ENCODE measurements at regions not wholly inside any gene's neighbourhood (a gene's known extent, or its start where the extent isn't known, plus 50 kb on each side); places are given as distances from the start of the nearest gene placed in this dataset.

DNA sequence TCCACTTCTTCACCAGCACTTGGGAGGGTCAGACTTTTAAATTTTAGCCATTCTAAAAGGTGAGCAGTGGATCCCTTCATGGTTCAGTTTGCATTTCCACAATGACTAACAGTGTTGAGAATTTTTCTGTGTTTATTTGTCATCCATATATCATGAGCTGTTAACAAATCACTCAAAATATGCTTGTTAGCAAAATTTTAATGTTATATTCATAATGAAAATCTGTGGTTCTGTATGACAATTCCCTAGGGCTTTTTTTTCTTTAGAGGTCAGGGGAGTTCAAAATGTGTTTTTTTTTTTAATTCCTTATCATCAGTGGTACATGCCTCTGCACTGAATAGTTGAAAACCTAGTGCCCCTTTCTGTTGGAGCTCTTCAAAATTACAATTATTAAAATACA lies 682.2 kb upstream of the ADGRL2 start:
- H3K27ac Mint-ChIP-seq, result no peak overlapping the region
- no peak for DNase-seq (ENCODE audit: low spot score, unreplicated experiment)
- no peaks in the 10 kb centered on the region for H3K36me3 Mint-ChIP-seq (ENCODE audit: insufficient read depth)
- peaks cover 6% of the 10 kb centered on the region for H3K9me3 Mint-ChIP-seq (ENCODE audit: low read depth)
- TF ChIP-seq, protein P1, sequence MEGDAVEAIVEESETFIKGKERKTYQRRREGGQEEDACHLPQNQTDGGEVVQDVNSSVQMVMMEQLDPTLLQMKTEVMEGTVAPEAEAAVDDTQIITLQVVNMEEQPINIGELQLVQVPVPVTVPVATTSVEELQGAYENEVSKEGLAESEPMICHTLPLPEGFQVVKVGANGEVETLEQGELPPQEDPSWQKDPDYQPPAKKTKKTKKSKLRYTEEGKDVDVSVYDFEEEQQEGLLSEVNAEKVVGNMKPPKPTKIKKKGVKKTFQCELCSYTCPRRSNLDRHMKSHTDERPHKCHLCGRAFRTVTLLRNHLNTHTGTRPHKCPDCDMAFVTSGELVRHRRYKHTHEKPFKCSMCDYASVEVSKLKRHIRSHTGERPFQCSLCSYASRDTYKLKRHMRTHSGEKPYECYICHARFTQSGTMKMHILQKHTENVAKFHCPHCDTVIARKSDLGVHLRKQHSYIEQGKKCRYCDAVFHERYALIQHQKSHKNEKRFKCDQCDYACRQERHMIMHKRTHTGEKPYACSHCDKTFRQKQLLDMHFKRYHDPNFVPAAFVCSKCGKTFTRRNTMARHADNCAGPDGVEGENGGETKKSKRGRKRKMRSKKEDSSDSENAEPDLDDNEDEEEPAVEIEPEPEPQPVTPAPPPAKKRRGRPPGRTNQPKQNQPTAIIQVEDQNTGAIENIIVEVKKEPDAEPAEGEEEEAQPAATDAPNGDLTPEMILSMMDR (IDR thresholded peaks at IDR 0.05; ENCODE audit: unreplicated experiment), result no peak
- no peaks in the 10 kb centered on the region for H3K27me3 Mint-ChIP-seq
- H3K4me1 Mint-ChIP-seq (ENCODE audit: low read depth), result no peaks in the 10 kb centered on the region
- no peak overlapping the region for H3K4me3 Mint-ChIP-seq (ENCODE audit: low read depth)

DNA sequence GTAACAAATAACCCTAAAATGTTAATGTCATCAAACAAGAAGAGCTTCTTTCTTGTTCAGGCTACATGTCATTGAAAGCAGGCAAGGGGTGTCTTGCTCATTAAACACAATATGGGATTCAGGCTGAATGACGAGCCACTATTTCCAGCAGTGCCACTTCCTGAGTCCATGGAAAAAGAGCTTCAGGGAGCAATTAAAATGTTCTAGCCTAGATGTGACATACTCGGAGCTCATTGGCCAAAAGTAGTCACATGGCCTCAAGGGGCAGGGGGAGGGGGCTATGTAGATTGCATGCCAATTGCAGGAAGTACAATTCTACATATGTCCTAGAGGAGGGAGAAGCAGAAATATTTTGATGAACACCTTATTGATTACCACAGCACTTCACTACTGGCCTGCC lies 685.3 kb upstream of the ADGRL2 start:
- no peaks in the 10 kb centered on the region for H3K27me3 Mint-ChIP-seq
- peaks cover 6% of the 10 kb centered on the region for H3K9me3 Mint-ChIP-seq (ENCODE audit: low read depth)
- TF ChIP-seq, protein P1 (IDR thresholded peaks at IDR 0.05; ENCODE audit: unreplicated experiment), result no peak
- H3K4me1 Mint-ChIP-seq (ENCODE audit: low read depth), result no peaks in the 10 kb centered on the region
- H3K36me3 Mint-ChIP-seq (ENCODE audit: insufficient read depth), result no peaks in the 10 kb centered on the region
- H3K4me3 Mint-ChIP-seq (ENCODE audit: low read depth), result no peak overlapping the region
- H3K27ac Mint-ChIP-seq, result no peak overlapping the region
- DNase-seq (ENCODE audit: low spot score, unreplicated experiment), result no peak

DNA sequence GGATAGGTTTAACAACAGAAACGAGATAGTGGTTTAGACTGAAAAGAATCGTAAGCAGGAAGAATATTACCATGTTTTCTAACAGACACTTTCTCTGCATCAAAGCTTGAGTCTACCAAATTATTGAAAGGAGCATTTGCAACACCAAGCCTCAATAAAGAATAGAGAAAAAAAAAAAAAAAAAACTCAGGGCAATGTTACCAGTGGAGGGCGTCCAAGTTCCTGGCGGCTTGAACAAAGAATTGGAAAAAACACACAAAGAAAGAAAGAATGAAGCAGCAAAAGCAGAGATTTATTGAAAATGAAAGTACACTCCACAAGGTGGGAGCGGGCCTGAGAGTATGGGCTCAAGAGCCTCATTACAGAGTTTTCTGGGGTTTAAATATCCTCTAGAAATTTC lies 686.5 kb upstream of the ADGRL2 start:
- peaks cover 8% of the 10 kb centered on the region for H3K9me3 Mint-ChIP-seq (ENCODE audit: low read depth)
- no peaks in the 10 kb centered on the region for H3K27me3 Mint-ChIP-seq
- no peak for DNase-seq (ENCODE audit: low spot score, unreplicated experiment)
- TF ChIP-seq, protein P1 (IDR thresholded peaks at IDR 0.05; ENCODE audit: unreplicated experiment), result no peak
- H3K36me3 Mint-ChIP-seq (ENCODE audit: insufficient read depth), result no peaks in the 10 kb centered on the region
- no peak overlapping the region for H3K4me3 Mint-ChIP-seq (ENCODE audit: low read depth)
- H3K4me1 Mint-ChIP-seq (ENCODE audit: low read depth), result no peaks in the 10 kb centered on the region
- H3K27ac Mint-ChIP-seq, result no peak overlapping the region

DNA sequence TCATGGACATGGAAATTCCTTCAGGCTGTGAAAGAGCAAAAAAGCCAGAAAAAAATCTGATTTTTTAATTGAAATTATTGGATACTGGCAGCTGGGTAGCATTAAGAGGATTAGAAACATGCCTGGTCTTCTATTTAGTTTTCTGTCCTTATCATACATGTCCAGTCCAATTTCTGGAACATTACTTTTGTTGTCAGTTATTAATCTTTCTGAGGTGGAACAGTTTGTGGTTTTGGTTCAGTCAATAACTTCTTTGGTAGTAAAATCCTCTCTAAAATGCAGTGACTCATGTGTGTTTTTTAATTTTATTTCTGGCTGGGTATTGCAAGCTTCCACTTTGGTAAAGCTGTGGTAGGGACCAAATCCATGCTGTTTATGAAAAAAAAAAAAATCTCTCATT lies 687.0 kb upstream of the ADGRL2 start:
- Mint-ChIP-seq H3K9me3 (ENCODE audit: low read depth) (peaks cover 8% of the 10 kb centered on the region), H3K4me3 (ENCODE audit: low read depth) (no peak overlapping the region), H3K27me3 (no peaks in the 10 kb centered on the region), H3K36me3 (ENCODE audit: insufficient read depth) (no peaks in the 10 kb centered on the region), H3K27ac (no peak overlapping the region), H3K4me1 (ENCODE audit: low read depth) (no peaks in the 10 kb centered on the region)
- DNase-seq (ENCODE audit: low spot score, unreplicated experiment), result no peak
- TF ChIP-seq, protein P1 (IDR thresholded peaks at IDR 0.05; ENCODE audit: unreplicated experiment), result no peak

DNA sequence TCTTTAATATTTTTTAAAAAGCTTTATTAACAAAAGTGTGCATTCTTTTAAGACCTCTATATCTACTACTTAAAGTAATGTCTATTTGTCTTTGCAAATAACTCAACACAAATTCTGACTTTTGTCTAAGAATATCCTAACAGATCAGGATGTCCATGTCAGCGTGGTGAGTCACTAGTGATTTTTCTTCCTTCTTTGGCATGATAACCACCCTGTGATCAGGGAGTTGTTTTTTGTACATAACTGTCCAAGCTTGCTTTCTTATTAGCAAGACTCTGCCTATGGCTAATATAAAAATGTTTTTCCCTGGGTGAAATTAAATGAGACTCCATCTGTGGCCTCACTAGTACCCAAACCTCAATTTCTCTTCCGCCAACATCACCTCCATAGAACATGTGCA lies 688.9 kb upstream of the ADGRL2 start:
- Mint-ChIP-seq H3K27ac (no peak overlapping the region), H3K4me3 (ENCODE audit: low read depth) (no peak overlapping the region), H3K9me3 (ENCODE audit: low read depth) (peaks cover 8% of the 10 kb centered on the region), H3K4me1 (ENCODE audit: low read depth) (no peaks in the 10 kb centered on the region), H3K27me3 (no peaks in the 10 kb centered on the region), H3K36me3 (ENCODE audit: insufficient read depth) (no peaks in the 10 kb centered on the region)
- TF ChIP-seq, protein P1 (IDR thresholded peaks at IDR 0.05; ENCODE audit: unreplicated experiment), result no peak
- DNase-seq (ENCODE audit: low spot score, unreplicated experiment), result no peak
